ENCODE measurements at regions not wholly inside any gene's neighbourhood (a gene's known extent, or its start where the extent isn't known, plus 50 kb on each side); places are given as distances from the start of the nearest gene placed in this dataset.

- TF ChIP-seq CTCF (IDR thresholded peaks at IDR 0.05; ENCODE audit: borderline replicate concordance, extremely low read depth, low read length, poor library complexity, severe bottlenecking), result no peak
- no peak for TF ChIP-seq EZH2 (IDR thresholded peaks at IDR 0.05; ENCODE audit: borderline replicate concordance, low read depth, low read length, severe bottlenecking)
These were observed 775.1 kb downstream of the FLRT2 start for GRCh38 chr14:86305058-86305457.
